LHCN-M2 (cell line): ENCODE measurements at regions not wholly inside any gene's neighbourhood (a gene's known extent, or its start where the extent isn't known, plus 50 kb on each side); places are given as distances from the start of the nearest gene placed in this dataset.

ENCODE experiments used
- DNase-seq: peaks from one replicate; pipeline ENCODE4 v3.0.0-alpha.2; 2012; ENCODE audit warnings: low read depth

DNA sequence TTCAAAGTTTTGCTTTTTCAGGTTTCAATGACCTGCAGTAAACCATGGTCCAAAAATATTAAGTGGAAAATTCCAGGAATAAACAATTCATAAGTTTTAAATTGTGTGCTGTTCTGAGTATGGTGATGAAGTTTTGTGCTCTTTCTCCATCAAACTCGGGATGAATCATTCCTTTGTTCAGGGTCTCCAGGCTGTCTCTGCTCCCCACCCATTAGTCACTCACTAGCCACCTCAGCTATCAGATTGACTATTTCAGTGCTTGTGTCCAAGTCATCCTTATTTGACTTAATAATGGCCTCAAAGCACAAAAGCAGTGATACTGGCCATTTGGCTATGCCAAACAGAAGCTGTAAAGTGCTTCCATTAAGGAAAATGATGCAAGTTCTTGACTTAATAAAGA lies 1140.4 kb downstream of the EFNB2 start:
- DNase-seq: peak; percentile 22

DNA sequence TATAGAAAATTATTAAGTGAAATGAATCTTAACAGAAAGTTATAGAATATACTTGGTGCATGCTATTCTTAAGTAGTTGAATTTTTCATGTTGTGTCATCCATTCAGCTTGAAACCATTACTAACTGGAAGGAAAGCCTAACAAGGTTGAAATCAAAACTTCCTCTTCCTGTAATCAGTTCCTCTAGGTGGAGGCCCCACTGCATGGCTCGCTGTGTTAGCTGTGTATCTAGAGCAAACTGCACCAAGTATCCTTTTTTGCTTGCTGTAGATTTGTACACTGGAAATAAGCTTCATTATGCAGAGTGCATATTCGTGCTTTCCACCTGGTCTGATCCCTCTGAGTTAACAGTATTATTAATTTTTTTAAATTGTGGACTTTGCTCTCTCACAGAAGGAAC lies 1146.1 kb downstream of the EFNB2 start:
- no peak for DNase-seq

DNA sequence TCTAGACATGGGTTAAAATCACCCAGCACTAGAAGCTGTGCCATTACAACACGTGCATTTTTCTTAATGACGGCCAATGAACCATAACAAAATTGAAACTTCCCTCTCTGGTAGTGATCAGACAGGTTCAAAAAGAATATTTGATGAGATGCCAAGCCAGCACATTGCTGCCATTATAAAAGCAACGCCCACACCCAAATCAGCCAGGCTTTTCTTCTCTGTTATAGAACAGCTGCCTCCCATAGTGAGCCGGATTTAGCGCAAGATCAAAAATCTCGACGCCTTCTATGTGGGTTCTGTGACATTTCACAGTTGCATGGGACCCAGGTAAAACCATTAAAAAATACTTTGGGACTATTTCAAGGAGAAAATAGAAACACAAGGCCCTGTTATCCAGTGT lies 1158.0 kb downstream of the EFNB2 start:
- DNase-seq: no peak

DNA sequence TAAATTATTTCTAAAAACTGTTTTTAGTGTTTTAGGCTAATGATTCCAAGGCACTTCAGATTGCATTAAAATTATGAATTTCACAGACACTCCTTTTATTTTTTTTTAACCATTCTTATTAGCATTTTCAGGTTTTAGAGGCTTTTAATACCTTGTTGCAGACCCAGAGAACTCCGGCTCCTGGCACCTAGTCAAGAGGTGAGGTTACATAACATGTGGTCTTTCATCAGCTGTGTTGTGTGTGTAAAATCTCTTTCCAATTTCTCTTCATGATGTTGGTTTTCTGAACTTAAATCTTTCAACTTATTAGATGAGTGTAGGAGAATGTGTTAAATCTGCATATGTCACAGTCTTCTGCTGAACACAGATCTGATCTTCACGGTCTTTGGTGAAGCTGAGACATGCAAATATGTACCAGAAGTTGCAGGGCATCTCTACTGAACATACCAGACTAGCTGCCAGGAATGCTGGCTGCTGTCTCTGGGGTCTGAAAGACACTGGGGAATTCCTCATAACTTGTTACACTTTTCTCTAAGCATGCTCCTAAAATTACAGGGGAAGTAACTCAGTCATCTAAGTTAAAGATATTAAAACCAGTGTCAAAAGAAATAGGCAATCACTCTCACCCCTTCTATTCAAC lies 1165.3 kb downstream of the EFNB2 start:
- no peak for DNase-seq

DNA sequence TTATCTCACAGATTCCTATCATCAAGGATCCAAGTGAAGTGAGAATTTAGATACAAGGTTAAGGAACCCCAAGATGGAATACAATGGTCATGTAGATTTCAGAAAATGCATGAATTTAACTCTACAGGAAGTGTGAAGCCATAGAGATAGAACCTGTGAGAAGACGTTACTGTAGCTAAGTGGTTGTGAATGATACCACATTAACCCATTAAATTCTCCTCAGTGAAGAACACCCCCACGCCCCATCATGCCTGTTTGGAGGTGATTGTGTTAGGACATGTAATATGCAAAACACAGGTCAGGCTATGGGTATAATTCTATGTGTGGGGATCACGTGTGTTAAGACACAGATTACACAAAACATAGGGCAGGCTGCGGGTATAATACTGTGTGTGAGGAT lies 1166.7 kb downstream of the EFNB2 start:
- DNase-seq: no peak

DNA sequence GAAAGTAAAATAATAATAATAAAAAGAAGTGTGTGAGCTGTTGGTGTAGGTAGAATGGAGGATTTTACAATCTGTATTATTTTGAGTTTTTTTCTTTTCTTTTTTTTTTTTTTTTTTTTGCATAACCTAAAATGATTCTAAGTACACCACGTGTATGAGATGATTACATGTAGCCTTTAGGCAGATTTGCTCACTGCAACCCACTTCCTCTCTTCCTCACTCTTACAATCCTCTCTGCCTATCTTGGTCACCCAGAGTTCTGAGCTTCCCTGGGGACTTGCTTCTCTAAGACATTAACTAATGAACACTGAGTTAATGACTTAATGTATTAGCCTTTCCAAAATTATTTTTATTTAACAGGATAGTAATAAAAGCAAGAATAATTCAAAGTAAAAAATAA lies 1169.6 kb downstream of the EFNB2 start:
- no peak for DNase-seq

DNA sequence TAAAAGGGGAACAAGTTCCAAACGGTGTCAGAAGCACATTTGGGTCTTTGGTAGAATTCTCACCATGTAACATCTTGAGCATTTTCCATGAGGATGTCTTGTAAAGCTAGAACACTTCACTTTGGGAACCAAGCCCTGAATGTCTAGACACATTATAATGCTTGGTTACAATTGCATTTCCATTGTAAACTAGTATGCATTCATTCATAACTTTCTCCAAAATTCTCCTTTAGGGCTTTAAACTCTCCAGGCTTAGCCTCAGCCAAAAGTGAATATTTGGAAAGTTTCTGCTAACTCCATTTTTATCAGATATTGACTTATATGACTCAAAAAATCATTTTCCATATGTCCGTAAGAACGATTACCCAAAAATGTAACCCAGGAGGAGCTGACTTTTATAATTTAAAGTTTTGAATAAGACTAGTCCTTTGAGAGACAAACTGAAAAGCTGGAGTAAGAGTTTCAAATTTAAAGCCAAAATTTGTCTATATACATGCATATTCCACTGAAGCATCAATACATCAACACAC lies 1170.4 kb downstream of the EFNB2 start:
- no peak for DNase-seq

DNA sequence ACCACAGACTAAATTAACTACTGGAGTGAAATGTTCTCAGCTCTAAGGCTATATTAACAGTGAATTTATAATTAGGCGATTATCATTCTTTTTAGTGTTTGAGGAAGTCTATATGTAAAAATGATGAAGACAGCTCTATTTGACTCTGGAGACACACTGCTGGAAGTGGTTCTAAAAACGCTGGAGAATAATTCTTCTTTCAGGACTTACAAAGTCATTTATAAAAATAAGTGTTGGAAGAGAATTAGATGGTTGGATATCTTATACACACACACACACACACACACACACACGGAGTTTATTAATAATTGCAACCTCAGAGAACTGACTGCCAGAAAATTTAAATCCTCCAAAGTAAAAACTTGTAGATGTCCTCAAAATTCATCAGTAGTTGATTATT lies 1171.3 kb downstream of the EFNB2 start:
- no peak for DNase-seq

DNA sequence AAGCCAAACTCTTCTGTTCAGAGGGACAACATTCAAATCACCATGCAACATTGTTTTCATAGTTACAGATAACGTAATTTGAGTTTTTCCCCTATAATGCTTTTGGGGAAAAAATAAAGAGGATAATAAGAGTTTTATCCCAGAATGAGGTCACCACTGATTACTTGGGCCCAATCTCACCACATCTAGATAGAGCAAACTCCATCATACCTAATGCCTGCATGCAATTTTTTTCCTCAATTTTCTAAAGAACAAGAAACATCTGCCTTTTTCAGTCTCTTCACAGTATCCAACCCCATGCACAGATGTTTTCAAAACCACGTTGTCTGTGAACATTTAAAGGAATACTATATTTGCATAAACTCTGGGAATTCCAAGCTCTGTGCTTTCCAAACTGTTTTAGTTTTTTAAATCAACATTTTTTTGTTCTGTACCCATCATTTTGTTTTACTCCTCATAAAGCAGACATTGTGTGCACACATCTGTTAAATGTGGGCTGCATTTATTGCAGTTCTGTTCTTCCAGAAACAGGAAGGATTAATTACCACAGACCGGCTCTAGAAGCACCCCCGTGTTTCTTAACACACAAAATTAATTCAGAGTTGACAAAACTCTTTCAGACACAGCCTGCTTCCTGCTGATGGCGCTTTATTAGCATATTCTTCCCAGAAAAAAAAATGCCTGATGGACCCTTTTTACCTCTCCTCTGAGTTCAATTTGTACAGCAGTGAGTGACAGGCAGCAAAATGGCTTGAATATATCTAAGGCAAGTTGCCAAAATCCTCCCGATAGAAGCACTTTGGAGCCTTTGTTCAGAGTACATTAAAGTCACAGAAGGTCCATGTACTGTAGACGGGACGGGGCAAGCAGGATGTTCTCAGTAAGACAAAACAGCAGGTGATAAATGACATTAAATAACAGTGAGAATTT lies 1171.9 kb downstream of the EFNB2 start:
- peak; percentile 40 for DNase-seq

DNA sequence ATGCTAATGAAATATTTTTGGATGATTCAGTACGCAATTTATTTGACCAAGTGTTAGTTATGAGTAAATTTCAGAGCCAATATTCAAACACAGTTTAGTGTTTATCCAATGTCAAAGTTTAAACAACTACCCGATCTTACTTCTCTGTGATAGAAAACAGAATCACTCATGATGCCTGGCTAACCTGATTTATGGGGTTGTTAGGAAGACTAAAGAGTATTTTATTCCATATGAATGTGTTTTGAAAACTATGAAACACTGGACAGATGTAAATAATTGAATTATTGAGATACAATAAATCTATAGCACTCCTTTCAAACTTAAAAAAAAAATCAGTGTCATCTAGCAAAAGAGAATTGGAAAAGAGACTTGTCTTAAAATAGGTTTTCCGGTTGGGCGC lies 1181.8 kb downstream of the EFNB2 start:
- no peak for DNase-seq

DNA sequence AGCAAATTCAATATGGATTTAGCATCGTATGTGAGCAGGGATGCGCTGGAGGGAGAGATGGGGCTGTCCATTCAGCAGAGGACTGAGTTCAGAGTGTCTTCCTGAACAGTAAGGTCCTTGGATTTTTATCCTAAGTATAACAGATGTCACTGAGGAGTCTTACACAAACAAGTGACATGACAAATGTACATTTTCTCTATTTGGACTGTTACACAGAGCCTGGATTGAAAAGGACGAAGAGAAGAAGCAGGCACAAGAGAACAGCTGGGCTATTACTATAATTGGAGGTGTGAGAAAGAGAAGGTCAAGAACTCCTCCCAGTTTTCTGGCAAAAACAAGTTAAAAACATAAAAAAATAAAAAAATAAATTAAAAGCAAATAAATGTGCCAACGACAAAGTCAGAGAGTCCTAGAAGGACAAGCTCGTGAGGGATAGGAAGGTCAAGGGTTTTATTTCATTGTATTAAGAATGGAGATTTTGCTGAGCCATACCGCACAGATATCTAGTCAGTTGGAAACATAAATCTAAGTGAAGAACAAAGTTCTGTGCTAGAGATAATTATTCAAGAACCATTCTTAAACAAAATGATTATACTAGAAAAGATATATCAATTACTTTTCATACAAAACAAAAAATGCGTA lies 1186.3 kb downstream of the EFNB2 start:
- no peak for DNase-seq

DNA sequence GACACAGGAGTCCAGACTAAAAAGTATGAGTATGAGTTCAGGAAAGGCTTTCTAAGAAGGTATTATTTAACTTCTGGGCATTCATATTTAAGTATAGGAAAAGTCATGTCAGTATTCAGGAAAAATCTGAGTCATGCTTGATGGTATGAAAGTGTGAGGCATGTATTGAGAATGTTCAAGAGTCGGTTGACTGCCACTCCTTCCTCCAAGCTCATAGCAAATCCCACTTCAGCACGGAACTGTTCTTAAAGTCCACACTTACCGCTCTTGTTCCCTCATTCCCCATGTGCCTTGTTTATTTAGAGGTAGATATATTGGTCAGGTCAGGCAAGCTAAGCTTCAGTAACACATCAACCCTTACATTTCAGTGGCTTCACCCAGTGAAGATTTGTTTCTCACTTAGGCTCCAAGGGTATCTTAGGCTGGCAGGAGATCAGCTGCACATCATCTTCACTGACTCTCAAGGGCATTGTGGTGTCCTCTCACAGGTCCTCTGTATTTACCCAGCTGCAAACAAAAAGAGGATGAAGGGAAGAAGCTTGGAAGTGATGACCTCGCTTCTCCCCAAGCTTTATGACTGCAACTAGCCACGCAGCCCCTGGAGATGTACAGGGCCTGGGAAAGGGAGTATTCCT lies 1189.2 kb downstream of the EFNB2 start:
- peak; percentile 94 for DNase-seq

DNA sequence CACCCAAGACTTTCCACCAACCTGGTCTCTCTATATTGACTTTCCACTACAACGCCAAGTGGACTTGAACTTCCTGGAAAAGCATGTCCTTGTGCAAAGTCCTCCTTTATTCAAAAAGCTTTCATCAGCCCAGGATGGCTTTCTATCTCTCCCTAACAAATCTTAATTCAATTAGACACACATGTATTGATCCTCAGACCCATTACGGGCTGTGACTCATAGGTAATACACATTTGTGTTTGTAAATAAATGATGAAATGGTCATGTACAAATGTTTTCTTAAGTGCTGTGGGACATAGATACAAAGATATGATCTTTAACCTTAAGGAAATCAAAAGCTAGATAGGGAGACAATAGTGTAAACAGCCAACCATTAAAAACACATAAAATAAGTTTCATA lies 1189.7 kb downstream of the EFNB2 start:
- no peak for DNase-seq

DNA sequence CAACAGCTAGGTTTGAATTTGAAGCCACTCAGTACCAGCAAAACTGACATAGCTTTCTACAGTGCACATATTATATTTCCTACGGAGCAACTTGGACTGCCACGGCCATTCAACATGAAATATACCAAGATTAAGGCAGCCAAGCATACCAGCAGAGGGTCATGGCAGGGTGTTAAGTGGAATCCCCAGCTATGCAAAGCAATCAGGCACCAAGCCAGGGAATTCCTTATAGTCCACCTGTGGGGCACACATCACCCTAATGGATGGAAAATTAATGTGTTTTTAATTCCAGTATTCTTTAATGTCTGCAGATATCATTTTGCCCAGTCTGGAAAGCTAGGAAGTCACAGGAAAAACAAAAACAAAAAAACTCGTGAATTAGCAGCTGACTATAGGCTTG lies 1190.3 kb downstream of the EFNB2 start:
- no peak for DNase-seq

DNA sequence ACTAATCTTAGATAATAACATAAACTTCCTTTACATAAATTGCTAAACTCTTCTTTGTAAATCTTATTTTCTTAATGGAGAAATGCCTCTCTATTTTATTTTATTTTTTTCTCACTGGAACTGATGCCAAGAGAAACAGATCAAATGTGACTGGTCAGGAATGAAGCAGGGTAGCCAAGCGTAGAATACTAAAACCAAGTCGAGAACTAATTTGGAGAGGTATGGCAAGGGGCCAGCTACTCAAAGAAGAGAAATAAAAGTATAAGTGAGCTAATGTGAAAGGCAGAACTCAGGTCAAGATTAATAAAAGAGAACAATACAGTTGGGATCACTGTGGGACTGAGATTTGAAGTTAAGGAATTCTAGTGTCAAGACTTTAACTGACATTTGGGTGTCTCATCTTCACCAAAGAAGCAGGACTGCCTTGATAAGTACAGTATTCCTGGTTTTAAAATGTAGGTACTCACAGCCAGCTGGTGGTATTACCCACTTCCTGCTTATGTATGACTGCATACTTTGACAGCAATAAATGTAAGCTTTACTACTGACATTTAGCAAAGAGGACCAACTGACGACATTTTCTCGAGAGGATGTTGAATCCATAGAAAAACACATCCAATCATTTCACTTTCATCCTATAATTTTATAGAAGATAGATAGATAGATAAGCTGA lies 1192.2 kb downstream of the EFNB2 start:
- DNase-seq: peak; percentile 30

DNA sequence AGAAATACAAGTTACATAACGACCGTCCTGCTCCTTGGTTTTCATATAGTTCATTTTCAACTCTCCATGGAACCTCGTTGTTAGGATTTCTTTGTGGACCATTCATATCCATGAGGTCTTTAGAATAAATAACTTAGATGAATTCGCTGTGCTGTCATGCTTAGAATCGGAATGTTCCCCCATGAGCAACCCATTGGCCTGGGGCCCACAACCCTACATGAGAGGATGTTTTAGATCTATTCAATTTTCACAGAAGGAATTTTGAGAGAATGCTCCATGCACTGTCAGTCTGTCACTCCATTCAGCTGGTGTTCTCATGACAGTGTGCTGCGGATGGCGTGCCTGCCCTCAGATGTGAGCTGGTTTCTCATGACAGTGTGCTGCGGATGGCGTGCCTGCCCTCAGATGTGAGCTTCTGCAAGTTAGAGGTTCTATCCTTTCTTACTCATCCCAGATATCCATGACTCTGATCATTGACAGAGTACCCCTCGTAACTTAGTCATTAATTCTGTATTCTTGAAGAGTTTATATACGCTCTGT lies 1193.1 kb downstream of the EFNB2 start:
- no peak for DNase-seq

DNA sequence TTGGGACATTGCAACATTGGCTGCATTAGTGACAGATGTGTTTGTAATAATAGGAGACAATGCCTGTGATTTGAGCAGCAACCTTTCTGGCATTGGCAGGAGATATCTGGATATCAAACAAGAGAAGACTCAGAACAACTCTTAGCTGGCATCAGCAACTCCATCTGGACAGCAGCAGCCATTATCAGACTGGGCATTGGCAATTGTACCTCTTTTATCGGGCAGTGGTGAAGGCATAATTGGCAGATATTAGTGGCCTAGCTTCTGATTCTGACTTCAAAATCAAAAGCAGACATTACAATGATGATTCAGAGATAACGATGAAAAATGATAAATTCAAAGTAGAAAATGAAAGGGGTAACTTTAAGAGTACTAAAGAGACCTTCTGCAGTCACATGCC lies 1193.7 kb downstream of the EFNB2 start:
- DNase-seq: no peak

DNA sequence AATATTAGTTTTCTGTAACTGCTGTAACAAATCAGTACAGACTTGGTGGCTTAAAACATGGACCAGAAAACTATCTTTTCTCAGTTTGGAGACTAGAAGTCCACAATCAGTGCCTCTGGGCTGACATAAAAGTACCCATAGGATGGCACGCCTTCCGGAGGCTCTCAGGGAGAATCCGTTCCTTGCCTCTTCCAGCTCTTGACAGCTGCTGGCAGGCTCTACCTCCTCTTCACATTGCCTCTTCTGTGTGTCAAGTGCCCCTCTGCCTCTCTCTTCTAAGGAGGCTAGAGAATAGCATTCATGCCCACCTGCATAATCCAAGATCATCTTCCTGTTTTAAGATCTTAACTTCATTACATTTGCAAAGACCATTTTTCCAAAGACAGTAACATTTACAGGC lies 1194.2 kb downstream of the EFNB2 start:
- DNase-seq: no peak

DNA sequence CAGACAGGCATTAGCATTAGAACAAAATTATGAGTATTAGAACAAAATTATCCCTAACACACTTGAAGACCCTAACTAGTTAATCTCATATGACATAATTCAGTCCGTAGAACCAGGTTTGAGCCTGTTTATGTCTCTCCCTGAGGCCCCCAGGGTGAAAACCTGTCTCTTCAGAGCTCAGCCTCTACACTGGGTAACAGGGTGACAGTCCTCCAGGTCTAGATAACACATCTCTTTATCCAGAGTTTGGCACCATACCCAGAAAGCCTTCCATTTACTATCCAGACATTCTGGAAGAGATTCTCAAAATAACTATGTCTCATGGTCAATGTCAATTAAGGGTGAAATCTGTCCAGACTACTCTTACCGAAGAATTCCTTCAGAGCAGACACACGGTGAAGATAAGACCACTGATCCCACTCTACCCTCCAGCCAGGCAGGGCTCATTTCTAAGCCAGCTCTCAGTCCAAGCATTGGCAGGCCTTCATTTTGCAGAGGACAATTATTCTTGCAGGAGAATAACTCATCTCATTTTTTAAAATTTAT lies 1195.3 kb downstream of the EFNB2 start:
- no peak for DNase-seq

DNA sequence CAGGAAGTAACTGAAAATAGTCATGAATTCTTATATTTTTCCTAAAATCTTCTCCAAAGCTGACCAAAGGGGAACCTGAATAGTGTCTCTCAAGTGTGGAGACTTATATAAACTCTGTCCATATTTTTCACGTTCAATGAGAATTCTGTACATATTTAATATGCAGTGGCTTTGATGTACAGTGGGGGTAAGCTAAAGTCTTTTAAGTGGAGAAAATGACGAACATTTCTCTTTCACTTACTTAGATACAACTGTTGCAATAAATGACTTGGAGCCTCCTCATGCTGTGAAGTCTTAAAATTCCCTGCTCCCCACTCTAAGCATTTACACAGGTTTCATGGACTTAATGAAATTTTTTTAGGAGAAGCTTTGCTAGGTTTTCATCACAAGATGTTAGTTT lies 1196.7 kb downstream of the EFNB2 start:
- DNase-seq: no peak

DNA sequence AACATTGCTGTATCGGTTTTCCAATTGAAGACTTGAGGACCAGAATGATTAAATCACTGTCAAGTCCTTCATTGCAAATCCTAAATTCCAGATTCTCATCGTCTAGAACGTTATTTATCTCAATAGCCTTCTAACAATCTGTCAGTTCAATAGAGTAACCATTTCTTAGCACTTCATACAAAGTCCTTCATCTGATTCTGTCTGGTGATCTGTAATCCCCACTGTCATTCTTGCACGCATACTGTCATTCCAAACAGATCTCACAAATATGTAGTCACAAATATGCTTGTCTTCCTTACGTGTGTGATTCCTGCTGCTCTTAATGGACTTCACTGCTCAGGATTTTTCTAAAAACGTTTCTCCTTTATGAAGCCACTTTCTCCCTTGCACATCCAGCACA lies 1197.5 kb downstream of the EFNB2 start:
- no peak for DNase-seq
